BLaER1 treated with 17β-estradiol and CSF1 and Interleukin-3, amounts not matched to agents 10 nM and 100 nM (cell line): ENCODE measurements at regions not wholly inside any gene's neighbourhood (a gene's known extent, or its start where the extent isn't known, plus 50 kb on each side); places are given as distances from the start of the nearest gene placed in this dataset.

ENCODE experiments used
- H3K27ac ChIP-seq, 11 experiments: shearing (Covaris generic); formaldehyde crosslinking; 2 replicates each; pipeline ENCODE4 v1.8.1; 2022
- H3K27me3 ChIP-seq, 11 experiments: shearing (Covaris generic); formaldehyde crosslinking; 2 replicates each; pipeline ENCODE4 v1.8.1; 2022
- H3K36me3 ChIP-seq, 11 experiments: shearing (Covaris generic); formaldehyde crosslinking; 2 replicates each; pipeline ENCODE4 v1.8.1; 2022
- H3K4me1 ChIP-seq, 10 experiments: shearing (Covaris generic); formaldehyde crosslinking; 2 replicates each; pipeline ENCODE4 v1.8.1; 2022
- H3K4me2 ChIP-seq, 11 experiments: shearing (Covaris generic); formaldehyde crosslinking; 2 replicates each; pipeline ENCODE4 v1.8.1; 2022
- H3K4me3 ChIP-seq, 10 experiments: shearing (Covaris generic); formaldehyde crosslinking; 2 replicates each; pipeline ENCODE4 v1.8.1; 2022
- H3K9ac ChIP-seq, 11 experiments: shearing (Covaris generic); formaldehyde crosslinking; 2 replicates each; pipeline ENCODE4 v1.8.1; 2022
- H3K9me3 ChIP-seq, 11 experiments: shearing (Covaris generic); formaldehyde crosslinking; replicated peaks in 1 of 11; 2 replicates each; pipeline ENCODE4 v1.8.1; 2022
- H4K20me1 ChIP-seq, 11 experiments: shearing (Covaris generic); formaldehyde crosslinking; 2 replicates each; pipeline ENCODE4 v1.8.1; 2022
- Cebpa-rat ChIP-seq, 11 experiments: shearing (Covaris generic); IDR thresholded peaks; 2 replicates each; pipeline ENCODE4 v1.8.1; 2022

DNA sequence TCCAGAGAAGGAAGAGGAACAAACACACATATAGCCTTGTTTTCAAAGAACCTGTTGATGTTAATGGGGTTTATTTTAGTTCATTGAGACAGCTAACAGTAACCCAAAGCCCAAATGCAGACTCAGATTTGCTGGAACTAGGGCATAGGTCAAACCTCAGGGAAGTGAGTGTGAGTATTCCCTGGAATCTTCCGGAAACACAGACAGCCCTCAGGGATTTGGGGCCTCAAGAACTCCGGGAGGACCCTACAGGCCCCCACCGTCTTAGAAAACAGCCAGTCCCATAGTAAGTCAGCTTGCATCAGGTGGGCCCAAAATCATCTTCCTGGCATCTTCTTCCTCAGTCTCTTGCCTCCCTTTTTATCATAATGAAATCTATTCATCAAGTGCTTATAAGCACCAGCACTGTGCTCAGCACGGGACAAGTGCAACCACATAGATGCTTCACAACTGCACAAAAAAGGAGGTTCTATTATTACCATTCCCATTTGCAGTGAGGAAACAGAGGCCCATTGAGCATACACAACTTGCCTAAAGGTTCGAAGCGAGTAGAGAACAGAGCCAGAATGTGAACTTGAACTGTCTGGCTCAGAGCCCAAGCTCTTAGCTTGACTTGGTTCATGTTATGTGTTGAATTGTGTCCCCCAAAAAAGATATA lies 50.2 kb upstream of the BCL11A start:
- H3K27ac ChIP-seq: no peak overlapping the region
- no peaks in the 10 kb centered on the region for H3K4me1 ChIP-seq
- H3K27me3 ChIP-seq: no peaks in the 10 kb centered on the region
- H3K4me3 ChIP-seq: no peak overlapping the region
- no peak overlapping the region for H3K4me2 ChIP-seq
- TF ChIP-seq Cebpa-rat (IDR thresholded peaks at IDR 0.05): no peak
- no peaks in the 10 kb centered on the region for H4K20me1 ChIP-seq
- no peak overlapping the region for H3K9ac ChIP-seq
- no peaks in the 10 kb centered on the region for H3K36me3 ChIP-seq
- H3K9me3 ChIP-seq: peaks cover 0 to 19% (median 13%) of the 10 kb centered on the region in 11 experiments; a peak in 15 of 22 replicates

DNA sequence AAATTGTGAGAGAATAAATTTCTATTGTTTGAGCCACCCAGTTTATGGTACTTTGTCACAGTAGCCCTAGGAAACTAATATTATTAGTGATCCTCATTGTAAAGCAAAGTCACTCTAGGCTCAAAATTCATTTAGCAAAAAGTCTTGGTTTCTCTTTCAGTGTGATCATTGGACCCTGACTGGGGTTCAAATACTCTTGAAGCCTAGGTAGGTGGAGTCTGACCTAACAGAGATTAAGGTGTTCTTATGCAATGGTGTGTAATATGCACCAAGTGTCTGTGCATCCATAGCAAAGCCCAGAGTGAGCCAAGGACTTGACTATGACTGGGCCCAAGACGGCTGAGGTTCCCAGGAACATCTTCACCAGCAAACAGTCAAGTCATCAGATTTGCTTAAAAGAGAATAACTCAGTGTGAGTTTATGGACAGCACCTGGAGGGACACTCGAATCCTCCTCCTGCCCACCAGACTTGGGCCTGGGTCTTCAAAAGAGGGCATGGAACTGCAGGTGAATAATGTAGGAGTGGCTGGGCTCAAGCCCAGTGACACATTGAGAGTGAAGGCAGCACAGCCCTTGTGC lies 51.1 kb upstream of the BCL11A start:
- H3K4me2 ChIP-seq: no peak overlapping the region
- TF ChIP-seq Cebpa-rat (IDR thresholded peaks at IDR 0.05): no peak
- no peaks in the 10 kb centered on the region for H3K27me3 ChIP-seq
- H3K4me3 ChIP-seq: no peak overlapping the region
- no peaks in the 10 kb centered on the region for H3K36me3 ChIP-seq
- no peak overlapping the region for H3K27ac ChIP-seq
- peaks cover 0 to 19% (median 13%) of the 10 kb centered on the region in 11 experiments; a peak in 15 of 22 replicates for H3K9me3 ChIP-seq
- H3K9ac ChIP-seq: no peak overlapping the region
- no peaks in the 10 kb centered on the region for H4K20me1 ChIP-seq
- no peaks in the 10 kb centered on the region for H3K4me1 ChIP-seq

DNA sequence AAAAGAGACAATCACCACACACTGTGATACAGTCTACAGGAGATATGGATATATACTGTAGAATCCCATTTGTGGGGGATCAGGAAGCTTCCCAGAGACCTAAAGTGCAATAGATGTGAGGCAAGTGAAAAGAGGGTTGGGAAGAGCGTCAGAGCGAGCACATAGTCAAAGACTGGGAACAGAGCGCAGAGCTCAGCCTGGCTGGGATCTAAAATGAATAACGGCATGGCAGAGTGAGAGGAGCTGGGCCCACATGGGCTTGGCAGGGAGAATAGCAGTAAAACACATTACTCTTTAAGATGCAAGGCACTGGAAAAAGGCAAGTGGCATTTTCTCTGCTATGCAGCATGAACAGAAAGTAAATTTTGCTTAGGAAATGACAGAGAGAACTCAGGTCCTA lies 52.4 kb upstream of the BCL11A start:
- Histone ChIP-seq H3K36me3 (no peaks in the 10 kb centered on the region), H3K4me3 (no peak overlapping the region), H3K4me1 (no peaks in the 10 kb centered on the region), H3K27ac (no peak overlapping the region), H3K4me2 (no peak overlapping the region), H3K27me3 (no peaks in the 10 kb centered on the region), H3K9me3 (peaks cover 0 to 10% (median 7%) of the 10 kb centered on the region in 11 experiments; a peak in 13 of 22 replicates), H3K9ac (no peak overlapping the region), H4K20me1 (no peaks in the 10 kb centered on the region)
- no peak for TF ChIP-seq Cebpa-rat (IDR thresholded peaks at IDR 0.05)

DNA sequence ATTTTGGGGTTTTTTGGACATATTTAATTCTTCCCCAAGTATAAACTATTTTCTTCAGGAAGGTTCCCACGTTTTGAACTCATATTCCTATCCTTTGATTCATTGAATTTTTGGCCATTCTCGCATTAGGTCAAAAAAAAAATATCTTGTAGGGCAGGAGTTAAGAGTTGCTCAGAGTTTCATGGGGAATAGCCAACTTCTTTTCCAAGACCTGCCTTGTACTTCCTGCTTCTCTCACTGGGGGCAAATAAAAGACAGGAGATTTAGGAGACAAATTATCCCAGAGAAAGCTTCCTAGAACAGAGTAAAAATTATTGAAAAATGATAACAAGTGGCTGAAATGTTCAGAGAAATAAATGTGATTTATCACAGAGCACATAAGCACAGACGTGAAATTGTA lies 55.2 kb upstream of the BCL11A start:
- Histone ChIP-seq H3K27ac (no peak overlapping the region), H3K4me2 (no peak overlapping the region), H3K9me3 (no peaks in the 10 kb centered on the region; a peak in 1 of 22 replicates), H3K27me3 (no peaks in the 10 kb centered on the region), H3K4me3 (no peak overlapping the region), H3K36me3 (no peaks in the 10 kb centered on the region), H3K4me1 (0 out of 20 replicates have a peak, but pooled peaks cover 0 to 4% (median 0%) of the 10 kb centered on the region in 10 experiments), H3K9ac (no peak overlapping the region), H4K20me1 (no peaks in the 10 kb centered on the region)
- no peak for TF ChIP-seq Cebpa-rat (IDR thresholded peaks at IDR 0.05)

DNA sequence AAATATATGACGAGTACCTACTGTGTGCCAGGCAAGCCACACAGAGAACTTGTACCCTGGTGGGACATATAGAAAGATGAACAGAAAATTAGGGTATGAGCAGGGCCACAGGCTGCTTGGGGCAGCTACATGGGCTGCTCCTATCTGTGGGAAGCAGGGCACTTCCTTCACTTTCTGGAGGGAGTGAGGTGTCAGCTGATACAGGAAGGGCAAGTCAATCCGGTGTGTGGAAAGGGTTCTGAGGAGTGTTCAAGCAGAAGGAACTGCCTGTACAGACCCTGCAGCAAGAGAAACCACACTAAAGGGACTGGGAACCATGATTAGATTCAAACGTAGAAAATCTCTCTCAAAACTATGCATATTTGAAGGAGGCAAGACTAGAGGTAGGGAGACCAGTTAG lies 58.6 kb upstream of the BCL11A start:
- H3K36me3 ChIP-seq: no peaks in the 10 kb centered on the region
- no peak overlapping the region for H3K4me3 ChIP-seq
- no peak overlapping the region for H3K9ac ChIP-seq
- H3K27me3 ChIP-seq: no peaks in the 10 kb centered on the region
- no peaks in the 10 kb centered on the region for H4K20me1 ChIP-seq
- H3K4me2 ChIP-seq: peak overlapping the region in 1 of 11 experiments; percentile 13; a peak in 1 of 22 replicates
- H3K27ac ChIP-seq: no peak overlapping the region
- H3K9me3 ChIP-seq: no peaks in the 10 kb centered on the region
- TF ChIP-seq Cebpa-rat (IDR thresholded peaks at IDR 0.05): no peak
- H3K4me1 ChIP-seq: 0 out of 20 replicates have a peak, but pooled peaks cover 0 to 4% (median 0%) of the 10 kb centered on the region in 10 experiments

DNA sequence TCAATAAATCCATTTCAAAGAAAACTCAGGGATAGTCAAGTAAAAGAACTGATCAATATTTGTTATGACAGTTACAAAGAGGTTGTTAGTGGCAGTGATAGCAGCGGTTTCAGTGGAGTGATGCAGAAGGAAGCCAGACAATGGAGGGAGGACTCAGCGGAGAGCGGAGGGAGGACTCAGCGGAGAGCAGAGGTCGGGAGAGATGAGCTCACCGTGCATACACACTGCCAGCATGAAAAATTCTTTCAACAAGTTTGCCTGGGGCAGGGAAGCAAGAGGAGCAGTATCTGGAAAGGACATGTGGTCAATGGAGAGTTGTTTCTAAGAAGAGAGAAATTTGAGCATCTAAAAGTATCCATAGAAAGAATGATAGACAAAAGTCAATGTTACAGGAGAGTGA lies 60.9 kb upstream of the BCL11A start:
- Histone ChIP-seq H4K20me1 (no peaks in the 10 kb centered on the region), H3K27me3 (no peaks in the 10 kb centered on the region), H3K4me2 (no peak overlapping the region), H3K36me3 (no peaks in the 10 kb centered on the region), H3K9ac (no peak overlapping the region), H3K4me3 (no peak overlapping the region), H3K4me1 (0 out of 20 replicates have a peak, but pooled peaks cover 0 to 4% (median 0%) of the 10 kb centered on the region in 10 experiments), H3K9me3 (no peaks in the 10 kb centered on the region), H3K27ac (no peak overlapping the region)
- TF ChIP-seq Cebpa-rat (IDR thresholded peaks at IDR 0.05): no peak

DNA sequence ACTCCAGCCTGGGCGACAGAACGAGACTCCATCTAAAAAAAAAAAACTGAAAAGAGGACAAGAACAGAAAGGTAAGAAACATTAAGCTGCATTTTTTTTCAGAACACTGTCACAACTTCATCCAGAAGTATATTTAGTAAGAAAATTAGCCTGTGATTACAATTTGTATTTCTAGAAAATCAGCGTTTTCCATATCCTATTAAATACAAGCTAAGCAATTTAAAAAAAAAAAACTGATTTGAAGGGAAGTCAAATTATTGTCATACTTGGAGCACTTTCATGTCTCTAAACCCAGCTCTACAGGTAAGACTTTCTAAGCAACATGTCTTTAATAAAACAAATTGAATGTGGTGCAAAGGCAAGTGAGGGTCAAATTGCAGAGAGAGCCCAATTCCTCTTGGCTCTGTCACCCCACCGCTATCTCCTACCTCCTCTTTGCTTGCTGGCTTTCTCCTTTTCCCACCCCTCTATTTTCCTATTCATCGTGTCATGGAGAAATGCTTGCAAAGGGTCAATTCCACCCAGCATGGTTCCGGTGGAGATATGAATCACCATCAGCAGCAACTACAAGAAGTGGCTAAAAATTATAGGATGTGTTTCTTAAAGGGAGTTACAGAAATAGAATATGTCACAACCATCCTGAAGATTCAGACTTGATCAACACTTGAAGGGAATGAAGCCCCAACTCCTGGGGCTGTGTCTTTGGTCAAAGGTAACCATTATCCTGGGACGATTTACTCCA lies 68.4 kb upstream of the BCL11A start:
- H3K4me2 ChIP-seq: no peak overlapping the region
- H3K36me3 ChIP-seq: no peaks in the 10 kb centered on the region
- no peak overlapping the region for H3K27ac ChIP-seq

DNA sequence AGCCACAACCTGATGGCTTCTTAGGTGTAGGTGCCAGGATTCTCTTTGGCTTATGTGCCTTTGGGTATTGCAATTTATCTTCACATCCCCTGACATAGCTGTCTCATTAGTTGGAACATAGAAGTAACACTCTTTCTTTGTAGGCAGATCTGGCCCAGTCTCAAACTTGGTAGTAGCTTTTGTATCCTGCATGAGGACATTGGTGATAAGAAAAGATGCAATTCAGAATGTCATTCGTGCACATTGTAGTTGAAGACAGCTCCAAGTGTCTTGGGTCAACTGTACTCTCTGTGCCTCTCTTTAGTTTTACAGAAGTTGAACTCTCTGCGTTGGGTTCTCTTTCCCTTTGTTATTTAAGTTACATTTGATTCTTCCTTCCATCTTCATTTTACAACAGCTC lies 69.6 kb upstream of the BCL11A start:
- Histone ChIP-seq H3K4me2 (no peak overlapping the region), H3K4me3 (no peak overlapping the region), H3K36me3 (no peaks in the 10 kb centered on the region), H3K27me3 (no peaks in the 10 kb centered on the region), H3K4me1 (no peaks in the 10 kb centered on the region), H3K9me3 (no peaks in the 10 kb centered on the region; a peak in 1 of 22 replicates), H4K20me1 (no peaks in the 10 kb centered on the region), H3K9ac (no peak overlapping the region), H3K27ac (no peak overlapping the region)
- TF ChIP-seq Cebpa-rat (IDR thresholded peaks at IDR 0.05): no peak

More for the DNA sequence above, 68.4 kb upstream of the BCL11A start:
- no peak for TF ChIP-seq Cebpa-rat (IDR thresholded peaks at IDR 0.05)
- no peak overlapping the region for H3K9ac ChIP-seq
- no peaks in the 10 kb centered on the region for H4K20me1 ChIP-seq
- no peaks in the 10 kb centered on the region for H3K27me3 ChIP-seq
- H3K4me3 ChIP-seq: no peak overlapping the region
- no peaks in the 10 kb centered on the region; a peak in 1 of 22 replicates for H3K9me3 ChIP-seq
- H3K4me1 ChIP-seq: no peaks in the 10 kb centered on the region

DNA sequence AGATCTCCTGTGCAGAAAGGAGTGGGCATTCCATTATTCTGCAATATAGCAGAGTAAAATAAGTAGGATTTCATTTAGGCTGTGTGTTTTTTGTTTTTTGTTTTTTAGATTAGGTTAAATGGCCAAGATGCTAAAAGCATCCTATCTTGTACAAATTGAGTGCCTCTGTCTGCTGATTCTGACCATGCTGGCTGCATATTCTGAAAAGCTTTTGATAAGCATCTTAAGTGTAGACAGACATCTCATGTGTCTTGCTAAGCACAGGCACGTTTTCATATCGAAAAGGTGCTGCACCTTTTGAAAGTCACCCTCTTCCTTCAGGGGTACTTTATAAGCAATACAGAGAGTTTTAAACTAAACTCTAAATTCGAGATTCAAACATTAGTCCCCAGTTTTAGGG lies 74.0 kb upstream of the BCL11A start:
- Histone ChIP-seq H3K27ac (no peak overlapping the region), H3K4me3 (no peak overlapping the region), H4K20me1 (no peaks in the 10 kb centered on the region), H3K4me1 (peaks cover 0 to 9% (median under 1%) of the 10 kb centered on the region in 10 experiments; a peak in 5 of 20 replicates), H3K4me2 (no peak overlapping the region), H3K9ac (no peak overlapping the region), H3K36me3 (no peaks in the 10 kb centered on the region), H3K27me3 (no peaks in the 10 kb centered on the region), H3K9me3 (peaks cover 0 to 8% (median 0%) of the 10 kb centered on the region in 11 experiments; a peak in 2 of 22 replicates)
- TF ChIP-seq Cebpa-rat (IDR thresholded peaks at IDR 0.05): no peak
